Kidney tubule cell (primary cell): ENCODE measurements at regions not wholly inside any gene's neighbourhood (a gene's known extent, or its start where the extent isn't known, plus 50 kb on each side); places are given as distances from the start of the nearest gene placed in this dataset.

Source experiments
- DNase-seq: peaks from one replicate; pipeline ENCODE4 v3.0.0-alpha.2; 2018; ENCODE audit warnings: low spot score

DNA sequence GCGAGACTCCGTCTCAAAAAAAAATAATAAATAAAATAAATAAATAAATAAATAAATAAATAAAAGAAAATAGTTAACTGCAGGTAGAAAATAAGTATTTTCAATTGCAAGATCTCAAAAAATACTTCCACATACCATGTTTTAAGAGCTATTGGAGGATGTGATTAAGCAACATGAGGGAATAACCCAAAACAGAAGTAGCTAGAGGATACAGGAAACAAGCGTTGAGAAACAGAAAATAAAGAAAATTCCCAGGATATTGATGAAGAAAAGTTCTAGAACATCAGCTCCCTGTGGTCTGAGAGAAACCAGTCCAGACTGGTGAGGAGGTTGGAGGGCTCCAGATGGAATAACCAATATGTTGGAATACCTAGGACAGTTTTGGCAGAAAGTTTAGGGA, 57.3 kb upstream of the RND3 start:
- no peak for DNase-seq

DNA sequence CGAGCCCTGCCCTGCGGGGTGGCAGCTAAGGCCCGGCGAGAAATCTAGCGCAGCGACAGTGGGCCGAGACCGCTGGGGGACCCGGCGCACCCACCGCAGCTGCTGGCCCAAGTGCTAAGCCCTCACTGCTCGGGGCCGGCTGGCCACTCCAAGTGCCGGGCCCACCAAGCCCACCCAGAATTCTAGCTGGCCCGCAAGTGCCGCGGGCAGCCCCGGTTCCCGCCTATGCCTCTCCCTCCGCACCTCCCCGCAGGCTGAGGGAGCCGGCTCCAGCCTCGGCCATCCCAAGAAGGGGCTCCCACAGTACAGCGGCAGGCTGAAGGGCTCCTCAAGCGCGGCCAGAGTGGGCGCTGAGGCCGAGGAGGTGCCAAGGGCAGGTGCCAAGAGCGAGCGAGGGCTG, 55.2 kb upstream of the RND3 start:
- no peak for DNase-seq

DNA sequence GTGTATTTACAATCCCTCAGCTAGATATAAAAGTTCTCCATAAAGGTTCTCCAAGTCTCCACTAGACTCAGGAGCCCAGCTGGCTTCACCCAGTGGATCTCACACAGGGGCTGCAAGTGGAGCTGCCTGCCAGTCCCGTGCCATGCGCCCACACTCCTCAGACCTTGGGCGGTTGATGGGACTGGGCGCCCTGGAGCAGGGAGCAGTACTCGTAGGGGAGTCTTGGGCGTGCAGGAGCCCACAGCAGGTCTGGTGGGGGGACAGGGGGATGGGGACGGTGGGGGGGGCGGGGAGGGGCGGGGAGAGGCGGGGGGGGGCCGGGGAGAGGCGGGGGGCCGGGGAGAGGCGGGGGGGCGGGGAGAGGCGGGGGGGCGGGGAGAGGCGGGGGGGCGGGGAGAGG, 54.7 kb upstream of the RND3 start:
- no peak for DNase-seq

DNA sequence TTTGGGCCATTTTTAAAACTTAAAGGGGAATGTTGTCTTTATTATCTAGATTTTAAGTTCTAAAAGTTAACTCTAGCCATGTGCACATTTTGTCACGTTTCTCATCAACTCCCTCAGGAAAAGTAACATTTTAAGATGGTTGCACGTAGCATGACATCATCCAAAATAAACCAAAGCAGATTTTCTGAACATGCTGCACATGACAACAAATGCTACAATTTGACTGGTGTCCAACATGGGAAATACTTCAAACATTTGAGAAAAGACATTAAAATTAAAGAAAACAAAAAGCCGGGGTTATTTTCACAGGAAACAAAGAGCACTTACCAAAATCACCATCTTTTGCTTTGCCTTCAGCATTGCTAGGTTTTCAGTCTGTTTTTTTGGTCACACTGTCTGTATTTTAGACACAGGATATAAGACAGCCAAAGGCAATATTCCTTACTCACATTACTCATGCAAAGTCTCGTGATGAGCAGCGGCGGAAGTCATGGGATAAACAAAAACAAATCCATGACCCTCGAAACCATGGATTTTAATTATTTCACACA, 51.3 kb upstream of the RND3 start:
- no peak for DNase-seq
